HG02642 (cell line): ENCODE measurements at regions not wholly inside any gene's neighbourhood (a gene's known extent, or its start where the extent isn't known, plus 50 kb on each side); places are given as distances from the start of the nearest gene placed in this dataset.

Source experiments
- ATAC-seq: cut with Tn5 transposase; IDR thresholded peaks from one replicate; pipeline ENCODE4 v1.9.1; 2021; ENCODE audit warnings: mild to moderate bottlenecking; ENCODE audit not compliant: unreplicated experiment, poor library complexity

DNA sequence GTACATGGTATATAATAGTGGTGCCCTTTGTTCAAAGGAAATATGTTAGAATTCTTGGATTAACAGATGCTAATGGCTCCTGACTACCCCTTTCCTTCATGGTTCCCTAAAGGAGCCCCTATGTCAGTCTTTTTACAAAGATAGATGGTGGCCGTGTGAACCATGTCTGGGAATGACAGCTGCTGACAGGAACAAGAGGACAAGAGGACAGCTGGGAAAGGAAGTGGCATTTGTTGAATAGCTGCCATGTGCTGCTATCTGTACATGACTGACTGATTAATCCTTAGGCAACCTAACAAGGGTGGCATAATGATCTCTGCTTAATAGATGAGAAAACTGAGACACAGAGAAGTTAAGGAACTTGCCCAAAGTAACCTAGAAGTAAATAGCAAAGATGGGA lies 321.7 kb downstream of the ZNF621 start:
- no peak for ATAC-seq

DNA sequence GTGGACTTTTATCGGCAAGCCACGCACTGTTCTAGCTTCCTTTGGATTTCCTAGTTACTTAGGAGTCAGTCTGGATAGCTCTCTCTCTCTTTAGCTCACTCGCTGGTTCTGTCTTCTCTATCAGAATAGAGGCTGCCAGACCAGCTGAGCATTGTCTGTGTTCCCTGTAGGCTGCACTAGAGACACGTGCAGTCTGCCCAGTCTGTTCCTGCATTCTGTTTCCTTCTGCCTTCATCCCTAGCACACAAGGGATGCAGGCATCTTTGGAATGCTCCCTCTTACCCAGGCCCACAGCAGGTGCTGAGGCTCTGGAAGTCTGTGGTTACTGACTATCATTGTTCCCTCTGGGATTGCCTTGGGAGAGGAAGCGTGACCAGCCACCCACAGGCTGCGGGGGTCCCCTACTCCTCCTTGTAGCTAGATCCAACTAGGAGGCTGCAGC lies 322.8 kb downstream of the ZNF621 start:
- no peak for ATAC-seq

DNA sequence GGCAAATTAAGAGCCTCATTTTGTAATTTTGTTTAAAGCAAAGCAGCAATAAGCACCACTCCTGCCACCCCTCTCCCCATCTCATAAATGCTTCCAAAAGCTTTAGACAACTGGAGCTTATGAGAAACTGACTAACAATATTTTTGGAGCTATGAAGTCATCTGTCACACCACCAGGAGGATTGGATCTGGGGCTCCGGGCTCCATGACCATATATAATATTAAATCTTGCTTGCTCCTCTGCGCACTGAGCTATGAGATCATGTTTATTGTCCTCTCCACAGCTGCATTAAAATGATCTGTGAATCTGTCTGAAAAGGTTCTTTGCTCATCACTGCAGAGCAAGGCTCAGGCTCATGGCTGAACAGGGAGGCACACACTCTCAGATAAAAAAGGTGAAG lies 323.7 kb downstream of the ZNF621 start:
- ATAC-seq, result no peak

DNA sequence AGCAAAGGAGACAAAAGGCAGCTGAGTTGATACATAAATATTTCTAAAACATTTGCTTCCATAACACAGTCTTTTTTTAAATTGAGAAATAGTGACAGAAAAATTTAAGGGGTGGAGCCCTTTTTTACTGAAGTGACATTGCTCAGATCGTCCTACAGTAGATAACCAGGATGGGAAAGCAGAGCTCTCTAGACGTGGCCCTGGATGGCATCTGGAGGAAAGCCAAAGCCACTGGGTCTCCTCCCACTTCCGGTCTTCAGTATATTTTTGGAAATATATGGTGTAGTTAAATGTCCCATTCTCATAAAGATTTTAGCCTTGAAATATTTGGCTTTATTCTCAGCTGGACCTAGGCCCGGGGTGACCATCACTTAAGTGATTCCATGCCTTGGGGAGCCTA lies 326.1 kb downstream of the ZNF621 start:
- ATAC-seq, result no peak

- no peak for ATAC-seq
These were observed 327.1 kb downstream of the ZNF621 start for GRCh38 chr3:40851836-40852235.

- ATAC-seq, result no peak
These were observed 328.0 kb downstream of the ZNF621 start for GRCh38 chr3:40852712-40853111.

GRCh38 chr3:40853474-40853873 lies 328.7 kb downstream of the ZNF621 start:
- no peak for ATAC-seq

- no peak for ATAC-seq
These were observed 331.1 kb downstream of the ZNF621 start for GRCh38 chr3:40855871-40856270.

DNA sequence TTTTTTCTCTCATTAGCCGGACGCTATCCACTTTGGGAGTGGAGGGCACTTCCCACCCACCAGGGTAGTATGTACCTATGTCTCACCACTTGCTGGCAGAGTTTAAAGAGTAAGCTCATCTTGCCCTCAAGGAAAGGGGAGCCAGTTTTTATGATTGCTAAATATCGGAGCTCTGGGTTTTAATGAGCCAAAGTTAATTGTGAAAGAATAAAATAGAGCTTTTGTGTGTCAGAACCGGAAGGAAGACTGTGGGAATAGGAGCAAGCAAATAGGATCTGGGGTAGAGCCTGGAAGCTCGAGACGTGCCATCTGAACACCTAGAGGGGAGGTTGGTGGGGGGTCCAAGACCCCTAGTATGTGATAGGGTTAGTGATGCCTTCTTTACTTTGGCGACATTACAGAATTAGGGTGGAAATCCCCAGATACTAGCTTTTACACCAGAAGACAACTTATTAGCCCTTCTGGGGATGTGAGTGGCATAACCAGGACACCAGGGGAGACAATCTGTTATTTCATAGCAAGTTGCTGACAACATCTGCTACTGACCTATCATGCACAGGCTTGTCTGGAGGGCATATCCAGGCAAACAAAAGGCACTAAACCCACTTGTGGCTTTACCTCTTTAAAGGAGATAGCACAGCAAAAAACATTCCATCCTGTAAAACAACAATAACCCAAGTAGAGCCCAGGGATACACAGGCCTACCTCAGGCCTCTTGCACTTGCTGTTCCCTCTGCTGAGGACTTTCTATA lies 333.8 kb downstream of the ZNF621 start:
- ATAC-seq, result no peak

- no peak for ATAC-seq
These were observed 336.4 kb upstream of the CTNNB1 start for GRCh38 chr3:40862946-40863345.

GRCh38 chr3:40864146-40864782 lies 335.0 kb upstream of the CTNNB1 start:
- no peak for ATAC-seq

DNA sequence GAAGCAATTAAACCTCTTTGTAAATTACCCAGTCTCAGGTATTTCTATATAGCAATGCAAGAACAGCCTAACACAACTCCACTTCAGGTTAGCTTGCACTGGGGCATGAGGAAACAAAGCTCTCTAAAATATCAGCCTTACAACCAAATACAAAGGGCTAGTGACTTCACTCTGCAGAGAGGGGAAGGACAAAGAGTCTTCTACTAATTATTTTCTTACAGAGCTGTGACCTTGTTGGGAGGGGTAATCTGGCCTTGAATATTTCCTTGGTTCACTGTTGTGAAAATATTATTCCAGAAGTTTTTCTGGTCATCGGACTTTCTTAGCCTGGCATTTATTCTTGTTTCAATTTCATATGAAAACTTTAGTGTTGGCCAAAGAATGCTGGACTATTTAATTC lies 334.4 kb upstream of the CTNNB1 start:
- ATAC-seq, result no peak

- ATAC-seq, result no peak
These were observed 331.5 kb upstream of the CTNNB1 start for GRCh38 chr3:40867797-40868196.

GRCh38 chr3:40869013-40869412 lies 330.3 kb upstream of the CTNNB1 start:
- ATAC-seq, result no peak

DNA sequence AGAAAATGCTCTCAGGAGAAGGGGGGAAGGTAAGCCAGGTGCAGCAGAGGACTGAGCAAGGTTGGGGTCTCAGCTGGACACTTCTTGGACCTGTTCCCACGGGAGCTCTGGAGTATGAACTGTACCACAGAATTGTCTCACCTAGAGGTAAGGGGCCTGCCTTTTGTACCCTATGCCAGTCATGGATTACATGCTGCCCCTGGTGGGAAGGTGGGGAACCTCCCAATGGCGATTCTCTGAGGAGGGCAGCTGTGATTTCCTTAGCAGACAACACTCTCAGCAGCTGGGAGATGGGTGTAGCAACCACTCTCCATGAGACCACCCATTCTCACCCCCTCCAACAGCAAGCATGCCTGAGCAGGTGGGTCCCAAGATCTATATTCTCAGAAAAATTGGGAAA lies 329.4 kb upstream of the CTNNB1 start:
- ATAC-seq, result no peak

- no peak for ATAC-seq
These were observed 327.9 kb upstream of the CTNNB1 start for GRCh38 chr3:40871394-40871793.

DNA sequence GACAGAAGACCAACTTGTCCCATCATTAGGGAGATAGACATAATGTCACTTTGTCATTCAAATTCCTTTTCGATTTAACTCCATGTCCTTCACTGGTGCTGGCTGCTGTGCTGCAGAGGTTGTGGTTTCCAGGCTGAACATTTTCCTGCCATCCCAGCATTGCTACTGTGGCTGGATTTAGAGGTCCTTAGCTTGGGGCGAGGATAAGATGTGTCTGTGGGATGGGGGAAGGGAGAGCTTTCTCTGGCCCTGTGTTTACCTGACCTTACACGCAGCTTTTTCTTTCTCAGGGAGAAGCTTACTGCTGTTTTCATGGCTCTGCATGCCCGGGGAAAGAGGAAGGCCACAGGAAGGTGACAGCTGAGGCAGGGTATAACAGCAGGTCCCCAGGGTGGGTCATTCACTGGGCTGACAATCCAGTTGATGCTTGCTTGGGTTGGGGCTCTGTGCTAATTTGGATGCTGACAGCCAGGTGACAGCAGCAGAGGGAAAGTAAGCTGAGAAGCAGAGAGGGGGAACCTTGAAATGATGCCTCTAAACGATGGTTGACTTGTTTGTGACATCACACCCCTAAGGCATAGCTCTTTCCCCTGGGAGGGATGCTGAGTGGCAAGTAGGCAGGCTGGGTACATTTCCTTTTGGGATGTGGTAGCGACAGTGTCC lies 326.9 kb upstream of the CTNNB1 start:
- no peak for ATAC-seq

- no peak for ATAC-seq
These were observed 325.8 kb upstream of the CTNNB1 start for GRCh38 chr3:40873476-40873875.

DNA sequence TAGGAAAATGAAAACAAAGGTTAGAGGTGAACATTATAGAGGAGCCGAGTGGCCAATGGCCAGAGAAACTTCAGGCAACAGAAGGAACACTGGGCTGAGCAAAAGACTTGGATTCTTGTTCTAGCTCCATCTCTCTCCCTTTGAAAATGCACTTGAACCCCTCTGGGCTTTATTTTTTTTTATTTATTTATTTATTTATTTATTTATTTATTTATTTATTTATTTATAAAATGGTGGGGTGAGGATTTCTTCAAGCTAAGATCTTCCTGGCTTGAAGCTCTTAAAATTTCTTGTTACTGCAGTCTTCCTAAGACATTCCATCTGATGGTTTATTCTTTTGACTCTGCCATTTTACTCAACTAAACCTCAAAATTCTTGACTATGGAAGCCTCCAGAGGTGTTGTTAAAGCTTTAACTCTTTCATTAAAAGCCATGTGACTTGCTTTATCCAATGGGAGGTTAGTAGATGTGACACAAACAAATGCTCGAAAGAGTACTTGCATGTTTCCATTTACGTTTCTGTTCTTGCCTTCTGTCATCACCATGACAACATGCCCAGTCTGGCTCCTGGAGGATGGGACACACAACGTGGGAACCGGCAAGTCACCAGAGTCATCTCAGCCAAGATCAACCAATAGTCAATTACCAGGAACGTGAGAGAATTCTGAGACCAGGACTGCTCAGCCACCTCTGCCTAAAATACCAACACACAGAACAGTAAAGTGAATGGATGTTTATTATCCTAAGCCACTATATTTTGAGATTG lies 325.2 kb upstream of the CTNNB1 start:
- ATAC-seq, result no peak

DNA sequence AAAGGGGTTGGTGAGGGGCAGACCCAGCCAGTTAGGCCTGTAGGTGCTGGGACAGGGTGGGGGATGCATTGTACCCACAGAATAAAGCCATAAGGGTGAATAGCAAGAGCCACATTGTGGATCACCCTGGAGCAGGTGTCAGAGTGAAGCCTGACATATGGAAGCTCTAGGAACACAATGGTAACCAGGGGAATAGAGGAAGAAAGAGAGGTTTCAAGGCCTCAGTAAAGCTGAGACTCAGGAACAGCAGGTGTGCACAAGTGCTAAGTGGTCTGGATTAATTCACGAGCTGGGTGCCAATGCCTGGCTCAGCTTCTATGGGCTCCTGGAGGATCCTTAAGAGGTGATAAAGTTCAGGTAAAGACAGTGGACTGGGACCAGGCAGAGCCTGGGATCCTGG lies 323.7 kb upstream of the CTNNB1 start:
- ATAC-seq, result no peak

- no peak for ATAC-seq
These were observed 323.3 kb upstream of the CTNNB1 start for GRCh38 chr3:40876009-40876408.
